ENCODE measurements at regions not wholly inside any gene's neighbourhood (a gene's known extent, or its start where the extent isn't known, plus 50 kb on each side); places are given as distances from the start of the nearest gene placed in this dataset.

GRCh38 chr13:27713767-27714166 is 78.5 kb upstream of the GSX1 start:
- FAIRE-seq (no peak), DNase-seq (ENCODE audit: low read depth) (no peak)
- no peak overlapping the region for H3K4me3 ChIP-seq (ENCODE audit: low read depth, low read length)
- peaks cover 2% of the 10 kb centered on the region for H3K27me3 ChIP-seq (ENCODE audit: control insufficient read depth, insufficient read depth, low read length)
- no peaks in the 10 kb centered on the region for H3K36me3 ChIP-seq (ENCODE audit: control insufficient read depth, insufficient read depth, low read length)
- no peak for TF ChIP-seq CTCF (IDR thresholded peaks at IDR 0.05; ENCODE audit: insufficient read depth, low read length, severe bottlenecking)

- FAIRE-seq (no peak), DNase-seq (ENCODE audit: low read depth) (no peak)
- Histone ChIP-seq H3K27me3 (ENCODE audit: control insufficient read depth, insufficient read depth, low read length) (no peaks in the 10 kb centered on the region), H3K36me3 (ENCODE audit: control insufficient read depth, insufficient read depth, low read length) (no peaks in the 10 kb centered on the region), H3K4me3 (ENCODE audit: low read depth, low read length) (no peak overlapping the region)
- no peak for TF ChIP-seq CTCF (IDR thresholded peaks at IDR 0.05; ENCODE audit: insufficient read depth, low read length, severe bottlenecking)
Measured at GRCh38 chr13:27721681-27722080, 70.6 kb upstream of the GSX1 start.

GRCh38 chr13:27728271-27728670 is 64.0 kb upstream of the GSX1 start:
- Histone ChIP-seq H3K27me3 (ENCODE audit: control insufficient read depth, insufficient read depth, low read length) (no peaks in the 10 kb centered on the region), H3K4me3 (ENCODE audit: low read depth, low read length) (no peak overlapping the region), H3K36me3 (ENCODE audit: control insufficient read depth, insufficient read depth, low read length) (no peaks in the 10 kb centered on the region)
- DNase-seq (ENCODE audit: low read depth) (no peak), FAIRE-seq (no peak)
- no peak for TF ChIP-seq CTCF (IDR thresholded peaks at IDR 0.05; ENCODE audit: insufficient read depth, low read length, severe bottlenecking)

GRCh38 chr13:27730191-27730590 is 62.1 kb upstream of the GSX1 start:
- FAIRE-seq (no peak), DNase-seq (ENCODE audit: low read depth) (no peak)
- H3K36me3 ChIP-seq (ENCODE audit: control insufficient read depth, insufficient read depth, low read length) = no peaks in the 10 kb centered on the region
- H3K27me3 ChIP-seq (ENCODE audit: control insufficient read depth, insufficient read depth, low read length) = no peaks in the 10 kb centered on the region
- no peak for TF ChIP-seq CTCF (IDR thresholded peaks at IDR 0.05; ENCODE audit: insufficient read depth, low read length, severe bottlenecking)
- H3K4me3 ChIP-seq (ENCODE audit: low read depth, low read length) = no peak overlapping the region

All from bronchial epithelial cell (primary cell).